OCI-LY3 (cell line): ENCODE measurements at regions not wholly inside any gene's neighbourhood (a gene's known extent, or its start where the extent isn't known, plus 50 kb on each side); places are given as distances from the start of the nearest gene placed in this dataset.
"Not testable (repeated sequence)": the region's sequence is repeated elsewhere in the genome, so short reads cannot be mapped to it uniquely, and the experiment has no call there.

Experiments used
- H2AFZ ChIP-seq: fragments of 200-600, 300-600 bp; shearing (Covaris generic); 2 replicates; pipeline ENCODE4 v1.6.0; 2014; ENCODE audit warnings: antibody characterized with exemption, low read depth, low read length
- H3K27ac ChIP-seq: fragments of 200-600, 300-600 bp; sonication (generic); 2 replicates; pipeline ENCODE4 v1.5.1; 2014; ENCODE audit warnings: mild to moderate bottlenecking, low read length, moderate library complexity, mixed read lengths
- H3K27me3 ChIP-seq: fragments of 200-600, 300-600 bp; sonication (generic); 2 replicates; pipeline ENCODE4 v1.6.1; 2014; ENCODE audit warnings: low read depth, low read length, mixed read lengths
- H3K36me3 ChIP-seq: fragments of 200-600, 300-600 bp; sonication (generic); replicated peaks from 2 replicates; pipeline ENCODE3; 2014; ENCODE audit warnings: low read depth, low read length, mixed read lengths
- H3K4me1 ChIP-seq: fragments of 300-600, 200-600 bp; sonication (generic); 2 replicates; pipeline ENCODE4 v1.6.1; 2014; ENCODE audit warnings: low read length, mixed read lengths
- H3K4me2 ChIP-seq: fragments of 200-600, 300-600 bp; sonication (generic); 2 replicates; pipeline ENCODE4 v1.6.1; 2014; ENCODE audit warnings: low read length, mixed read lengths
- H3K4me3 ChIP-seq: fragments of 300-600, 200-600 bp; sonication (generic); 2 replicates; pipeline ENCODE4 v1.5.1; 2014; ENCODE audit warnings: antibody characterized with exemption, mild to moderate bottlenecking, low read length, moderate library complexity
- H3K79me2 ChIP-seq: fragments of 300-600, 200-600 bp; shearing (Covaris generic); 2 replicates; pipeline ENCODE4 v1.6.1; 2014; ENCODE audit warnings: mild to moderate bottlenecking, low read length, mixed read lengths
- H3K9ac ChIP-seq: fragments of 300-600, 200-600 bp; shearing (Covaris generic); 2 replicates; pipeline ENCODE4 v1.6.0; 2014; ENCODE audit warnings: mild to moderate bottlenecking, low read length, moderate library complexity
- H3K9me3 ChIP-seq: fragments of 200-600, 300-600 bp; shearing (Covaris generic); 2 replicates; pipeline ENCODE4 v1.6.1; 2014; ENCODE audit warnings: low read length, mixed read lengths; ENCODE audit not compliant: insufficient read depth
- H4K20me1 ChIP-seq: fragments of 200-600, 300-600 bp; sonication (generic); 2 replicates; pipeline ENCODE4 v1.6.1; 2016; ENCODE audit warnings: low read length, mixed read lengths; ENCODE audit not compliant: insufficient read depth
- EZH2phosphoT487 ChIP-seq: fragments of 200-600 bp; shearing (Covaris generic); IDR thresholded peaks from 2 replicates; pipeline ENCODE4 v1.6.1; 2018; ENCODE audit warnings: antibody characterized with exemption, mixed run types, low read depth
- TF ChIP-seq, protein P1 (sequence below): fragments of 200-600, 300-600 bp; sonication (generic); IDR thresholded peaks from 2 replicates; pipeline ENCODE4 v1.5.1; 2014; ENCODE audit warnings: antibody characterized with exemption, low read length, low read depth

GRCh38 chr7:51827631-51828030 is 511.0 kb upstream of the COBL start:
- peaks cover 14% of the 10 kb centered on the region; the same call in 1 of the 2 replicates for H3K9me3 ChIP-seq
- H3K4me1 ChIP-seq: peaks cover 6% of the 10 kb centered on the region; the same call in 1 of the 2 replicates
- H3K79me2 ChIP-seq: no peaks in the 10 kb centered on the region
- no peak for TF ChIP-seq EZH2phosphoT487
- TF ChIP-seq, protein P1, sequence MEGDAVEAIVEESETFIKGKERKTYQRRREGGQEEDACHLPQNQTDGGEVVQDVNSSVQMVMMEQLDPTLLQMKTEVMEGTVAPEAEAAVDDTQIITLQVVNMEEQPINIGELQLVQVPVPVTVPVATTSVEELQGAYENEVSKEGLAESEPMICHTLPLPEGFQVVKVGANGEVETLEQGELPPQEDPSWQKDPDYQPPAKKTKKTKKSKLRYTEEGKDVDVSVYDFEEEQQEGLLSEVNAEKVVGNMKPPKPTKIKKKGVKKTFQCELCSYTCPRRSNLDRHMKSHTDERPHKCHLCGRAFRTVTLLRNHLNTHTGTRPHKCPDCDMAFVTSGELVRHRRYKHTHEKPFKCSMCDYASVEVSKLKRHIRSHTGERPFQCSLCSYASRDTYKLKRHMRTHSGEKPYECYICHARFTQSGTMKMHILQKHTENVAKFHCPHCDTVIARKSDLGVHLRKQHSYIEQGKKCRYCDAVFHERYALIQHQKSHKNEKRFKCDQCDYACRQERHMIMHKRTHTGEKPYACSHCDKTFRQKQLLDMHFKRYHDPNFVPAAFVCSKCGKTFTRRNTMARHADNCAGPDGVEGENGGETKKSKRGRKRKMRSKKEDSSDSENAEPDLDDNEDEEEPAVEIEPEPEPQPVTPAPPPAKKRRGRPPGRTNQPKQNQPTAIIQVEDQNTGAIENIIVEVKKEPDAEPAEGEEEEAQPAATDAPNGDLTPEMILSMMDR: no peak
- no peak overlapping the region for H3K4me3 ChIP-seq
- no peak overlapping the region for H2AFZ ChIP-seq
- no peaks in the 10 kb centered on the region for H3K36me3 ChIP-seq
- H3K9ac ChIP-seq: no peak overlapping the region
- H3K27ac ChIP-seq: no peak overlapping the region
- H3K27me3 ChIP-seq: no peaks in the 10 kb centered on the region
- no peak overlapping the region for H3K4me2 ChIP-seq
- H4K20me1 ChIP-seq: no peaks in the 10 kb centered on the region

- Histone ChIP-seq H3K79me2 (no peaks in the 10 kb centered on the region), H3K27ac (no peak overlapping the region), H3K9me3 (peaks cover 1% of the 10 kb centered on the region; the same call in 1 of the 2 replicates), H4K20me1 (no peaks in the 10 kb centered on the region), H3K9ac (no peak overlapping the region), H2AFZ (no peak overlapping the region), H3K36me3 (no peaks in the 10 kb centered on the region), H3K4me1 (peaks cover 6% of the 10 kb centered on the region; the same call in 1 of the 2 replicates), H3K27me3 (no peaks in the 10 kb centered on the region), H3K4me3 (no peak overlapping the region), H3K4me2 (no peak overlapping the region)
- TF ChIP-seq, protein P1: no peak
- no peak for TF ChIP-seq EZH2phosphoT487
These were observed 507.4 kb upstream of the COBL start for GRCh38 chr7:51824050-51824449.

DNA sequence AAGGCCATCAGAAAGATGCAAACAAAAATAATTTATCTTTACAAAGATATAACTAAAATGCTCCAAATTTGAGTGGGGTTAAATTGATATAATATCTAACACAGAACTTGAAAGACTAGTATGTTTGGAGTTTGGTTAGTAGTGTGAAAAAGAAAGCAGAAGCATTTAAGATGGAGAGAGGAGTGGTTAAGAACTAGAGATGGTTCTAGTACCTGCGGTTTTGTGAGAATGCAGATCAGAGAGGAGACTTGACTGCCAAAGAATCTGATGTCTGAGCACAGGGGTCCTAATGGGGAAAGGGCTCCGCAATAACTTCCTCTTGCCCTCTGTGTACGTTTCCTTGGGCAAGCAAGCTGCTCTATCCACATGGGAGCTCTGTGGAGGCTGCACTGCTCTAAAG is 506.8 kb upstream of the COBL start:
- TF ChIP-seq, protein P1: no peak
- no peak for TF ChIP-seq EZH2phosphoT487
- H3K4me2 ChIP-seq: 0 out of 2 replicates have a peak overlapping the region, but pooled peaks have one; percentile 23
- no peak overlapping the region; the same call in 1 of the 2 replicates for H2AFZ ChIP-seq
- H3K4me3 ChIP-seq: no peak overlapping the region
- no peaks in the 10 kb centered on the region for H3K27me3 ChIP-seq
- H4K20me1 ChIP-seq: no peaks in the 10 kb centered on the region
- no peak overlapping the region for H3K9ac ChIP-seq
- no peaks in the 10 kb centered on the region for H3K79me2 ChIP-seq
- no peak overlapping the region for H3K27ac ChIP-seq
- no peaks in the 10 kb centered on the region; the same call in 1 of the 2 replicates for H3K9me3 ChIP-seq
- H3K4me1 ChIP-seq: peaks cover 6% of the 10 kb centered on the region; the same call in 1 of the 2 replicates
- no peaks in the 10 kb centered on the region for H3K36me3 ChIP-seq

DNA sequence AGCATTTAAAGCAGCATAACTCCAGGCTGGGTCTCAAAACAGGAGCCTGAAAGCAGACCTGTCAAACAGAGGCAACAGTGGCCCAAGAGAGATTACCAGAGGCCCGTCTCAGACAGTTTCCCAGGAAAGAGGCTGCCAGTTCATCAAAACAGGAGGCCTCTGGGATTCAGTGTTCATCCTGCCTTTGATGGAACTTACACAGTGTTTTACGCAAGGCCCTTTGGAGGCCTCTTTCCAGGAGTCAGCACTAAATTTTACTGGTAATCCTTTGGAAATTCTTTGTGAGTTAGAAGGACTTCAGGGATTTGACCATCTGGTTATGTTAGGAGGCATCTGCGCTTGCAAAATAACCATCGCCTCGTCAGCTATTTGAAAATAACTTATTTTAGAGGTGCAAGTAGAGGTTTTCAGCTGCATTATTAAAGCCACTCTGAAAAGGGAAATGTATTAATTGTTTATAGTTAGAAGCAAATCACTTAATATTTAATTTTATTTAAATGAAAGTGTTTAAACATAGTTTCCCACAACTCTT is 501.2 kb upstream of the COBL start:
- TF ChIP-seq, protein P1: no peak
- no peak for TF ChIP-seq EZH2phosphoT487
- Histone ChIP-seq H3K9ac (no peak overlapping the region), H3K36me3 (no peaks in the 10 kb centered on the region), H2AFZ (no peak overlapping the region), H3K4me2 (no peak overlapping the region), H3K4me3 (no peak overlapping the region), H3K27ac (no peak overlapping the region), H3K4me1 (no peaks in the 10 kb centered on the region), H3K27me3 (no peaks in the 10 kb centered on the region), H4K20me1 (no peaks in the 10 kb centered on the region), H3K9me3 (no peaks in the 10 kb centered on the region), H3K79me2 (no peaks in the 10 kb centered on the region)

GRCh38 chr7:51805783-51806431 is 489.3 kb upstream of the COBL start:
- not testable (repeated sequence) for H3K9me3 ChIP-seq, H4K20me1 ChIP-seq, H3K9ac ChIP-seq, H3K27me3 ChIP-seq, H3K4me3 ChIP-seq, H3K36me3 ChIP-seq, H3K4me2 ChIP-seq, H2AFZ ChIP-seq, H3K27ac ChIP-seq, H3K79me2 ChIP-seq
- H3K4me1 ChIP-seq: peaks cover 13% of the 10 kb centered on the region
